Endothelial cell of umbilical vein (primary cell): ENCODE measurements at regions not wholly inside any gene's neighbourhood (a gene's known extent, or its start where the extent isn't known, plus 50 kb on each side); places are given as distances from the start of the nearest gene placed in this dataset.

Experiments used
- BruUV-seq: library from RNA; stranded (reverse); fragments of 400-500 nt; replicated peaks from 2 replicates; lab custom pipeline; 2021; lab: Mats Ljungman, UMichigan
- CTCF ChIA-PET: fragments of 300-600, 350-600 bp; sonication (Branson Sonifier 250); formaldehyde crosslinking; loops from one replicate; lab custom pipeline; 2021; ENCODE audit warnings: antibody characterized with exemption, inconsistent platforms; lab: Charles Lee
- POLR2A ChIA-PET: fragments of 300-600, 350-600 bp; sonication (Branson Sonifier 250); formaldehyde crosslinking; loops from one replicate; lab custom pipeline; 2021; ENCODE audit warnings: antibody characterized with exemption, inconsistent platforms; lab: Charles Lee
- DNase-seq: peaks from one replicate; pipeline ENCODE4 v3.0.0-alpha.2; 2011; ENCODE audit warnings: low read depth, low spot score
- FAIRE-seq: peaks from 2 replicates; lab custom pipeline; 2011; peaks lifted over from hg19 to GRCh38; lab: Jason Lieb, UNC
- H2AFZ ChIP-seq: 2 replicates; pipeline ENCODE4 v1.6.0; 2012; ENCODE audit warnings: low read depth, low read length, control low read depth, inconsistent platforms
- H3K27ac ChIP-seq: 2 replicates; pipeline ENCODE4 v1.5.1; 2011; ENCODE audit warnings: low read depth, mild to moderate bottlenecking, control low read depth, low read length, moderate library complexity; ENCODE audit not compliant: insufficient read depth
- H3K27me3 ChIP-seq, 2 experiments: 2 replicates each; pipeline versions ENCODE4 v1.6.0 to v1.6.1; 2011; ENCODE audit warnings: low read length in 2 of 2, mixed read lengths in 1 of 2; ENCODE audit not compliant: control insufficient read depth in 2 of 2, insufficient read depth in 2 of 2
- H3K36me3 ChIP-seq, 2 experiments: 2 replicates in 1 of 2; 3 replicates in 1 of 2; pipeline ENCODE4 v1.5.1; 2011; ENCODE audit warnings: low read length in 2 of 2, mild to moderate bottlenecking in 1 of 2, moderate library complexity in 1 of 2; ENCODE audit not compliant: control insufficient read depth in 2 of 2, insufficient read depth in 2 of 2; ENCODE audit errors: extremely low read depth in 1 of 2
- H3K4me1 ChIP-seq: 3 replicates; pipeline ENCODE4 v1.5.1; 2011; ENCODE audit warnings: mild to moderate bottlenecking, low read length; ENCODE audit not compliant: control insufficient read depth, insufficient read depth; ENCODE audit errors: extremely low read depth
- H3K4me2 ChIP-seq: 2 replicates; pipeline ENCODE4 v1.6.1; 2011; ENCODE audit warnings: low read length, control low read depth, mixed read lengths; ENCODE audit not compliant: insufficient read depth
- H3K4me3 ChIP-seq, 3 experiments: fragments of 200-600 bp in 1 of 3; sonication (generic), shearing (Covaris generic) in 1 of 3; replicated peaks in 1 of 3; 2 replicates each; pipeline ENCODE4 v1.5.1; 2011 to 2016; ENCODE audit warnings: control low read depth in 3 of 3, low read length in 3 of 3, mild to moderate bottlenecking in 2 of 3, inconsistent platforms in 1 of 3, low read depth in 1 of 3, moderate library complexity in 1 of 3; ENCODE audit not compliant: insufficient read depth in 1 of 3
- H3K79me2 ChIP-seq: 2 replicates; pipeline ENCODE4 v1.6.0; 2012; ENCODE audit warnings: low read length, inconsistent platforms; ENCODE audit not compliant: control insufficient read depth, insufficient read depth
- H3K9ac ChIP-seq: replicated peaks from 2 replicates; pipeline ENCODE3; 2011; ENCODE audit warnings: low read length, control low read depth; ENCODE audit not compliant: insufficient read depth; ENCODE audit errors: extremely low read depth
- H3K9me1 ChIP-seq: replicated peaks from 3 replicates; pipeline ENCODE4 v1.6.0; 2011; ENCODE audit warnings: mild to moderate bottlenecking, low read length; ENCODE audit not compliant: control insufficient read depth, insufficient read depth; ENCODE audit errors: extremely low read depth
- H3K9me3 ChIP-seq: replicated peaks from 2 replicates; pipeline ENCODE4 v1.5.1; 2012; ENCODE audit warnings: low read length, inconsistent platforms; ENCODE audit not compliant: control insufficient read depth, insufficient read depth
- H4K20me1 ChIP-seq: replicated peaks from 2 replicates; pipeline ENCODE3; 2011; ENCODE audit warnings: mild to moderate bottlenecking, low read length; ENCODE audit not compliant: control insufficient read depth, insufficient read depth; ENCODE audit errors: extremely low read depth
- CTCF ChIP-seq, 2 donors: IDR thresholded peaks; 1 replicate in 1 of 2; 2 replicates in 1 of 2; pipeline ENCODE4 v1.5.1; 2011; ENCODE audit warnings: low read length in 2 of 2, mild to moderate bottlenecking in 2 of 2, moderate library complexity in 2 of 2, control low read depth in 1 of 2, inconsistent platforms in 1 of 2, low read depth in 1 of 2; ENCODE audit not compliant: insufficient read depth in 1 of 2; ENCODE audit errors: extremely low read depth in 1 of 2
- EZH2 ChIP-seq: IDR thresholded peaks from 2 replicates; pipeline ENCODE4 v1.6.1; 2012; ENCODE audit warnings: borderline replicate concordance, low read depth, mild to moderate bottlenecking, moderate library complexity, low read length, inconsistent platforms; ENCODE audit not compliant: severe bottlenecking
- FOS ChIP-seq: IDR thresholded peaks from 2 replicates; pipeline ENCODE4 v1.6.1; 2011; ENCODE audit warnings: mild to moderate bottlenecking, low read length, moderate library complexity, borderline replicate concordance; ENCODE audit not compliant: insufficient read depth
- GATA2 ChIP-seq: IDR thresholded peaks from 2 replicates; pipeline ENCODE4 v1.7.0; 2011; ENCODE audit warnings: low read depth, mild to moderate bottlenecking, moderate library complexity, mixed read lengths, low read length; ENCODE audit not compliant: insufficient read length, insufficient read depth
- JUN ChIP-seq: IDR thresholded peaks from 2 replicates; pipeline ENCODE4 v1.6.1; 2011; ENCODE audit warnings: borderline replicate concordance, low read depth; ENCODE audit not compliant: insufficient read length, insufficient read depth
- MAX ChIP-seq: IDR thresholded peaks from 2 replicates; pipeline ENCODE4 v1.6.1; 2011; ENCODE audit not compliant: insufficient read depth, insufficient read length
- MYC ChIP-seq: IDR thresholded peaks from one replicate; pipeline ENCODE4 v1.6.1; 2011; ENCODE audit warnings: mild to moderate bottlenecking, low read depth, low read length
- POLR2A ChIP-seq: IDR thresholded peaks from 2 replicates; pipeline ENCODE4 v1.6.1; 2012; ENCODE audit warnings: low read depth, mild to moderate bottlenecking, control low read depth, low read length
- POLR2AphosphoS5 ChIP-seq: IDR thresholded peaks from 2 replicates; pipeline ENCODE4 v1.6.1; 2012; ENCODE audit warnings: low read depth, mild to moderate bottlenecking, control low read depth, low read length, moderate library complexity; ENCODE audit not compliant: insufficient read depth
- dilution Hi-C: fragments of 300-500 bp; cut with MboI; formaldehyde crosslinking; loops from one replicate; pipeline ENCODE4 v1.15.0; 2019; ENCODE audit warnings: low sequenced_read_pairs; ENCODE audit not compliant: extremely low pct_ligation_motif_present
- intact Hi-C: fragments of 100-400 bp; cut with micrococcal nuclease; formaldehyde crosslinking; loops from one replicate; pipeline ENCODE4 v1.10.0; 2022

GRCh38 chr13:85976242-85976641 lies 177.0 kb upstream of the SLITRK6 start:
- ChIA-PET CTCF (no interaction called here), POLR2A (no interaction called here)
- intact Hi-C loops (no loop called here), dilution Hi-C loops (no loop called here)
- DNase-seq (no peak), FAIRE-seq (no peak)
- no peaks in the 10 kb centered on the region for H3K79me2 ChIP-seq
- no peak overlapping the region for H3K9ac ChIP-seq
- no peak overlapping the region for H3K27ac ChIP-seq
- H3K9me3 ChIP-seq: no peaks in the 10 kb centered on the region
- no peak overlapping the region for H2AFZ ChIP-seq
- H3K27me3 ChIP-seq: no peaks in the 10 kb centered on the region
- no TSS peak for BruUV-seq
- H3K36me3 ChIP-seq: no peaks in the 10 kb centered on the region
- H3K9me1 ChIP-seq: no peaks in the 10 kb centered on the region
- H3K4me2 ChIP-seq: no peak overlapping the region
- no peak for TF ChIP-seq FOS
- no peak for TF ChIP-seq MYC
- no peak for TF ChIP-seq CTCF (IDR thresholded peaks at IDR 0.05; ENCODE audit: extremely low read depth in 1 of 2, insufficient read depth in 1 of 2, low read depth in 1 of 2, low read length in 2 of 2)
- TF ChIP-seq POLR2A: no peak
- TF ChIP-seq MAX: no peak
- no peak for TF ChIP-seq POLR2AphosphoS5
- TF ChIP-seq GATA2: no peak
- no peak for TF ChIP-seq JUN
- TF ChIP-seq EZH2: no peak
- no peak overlapping the region for H3K4me3 ChIP-seq
- H4K20me1 ChIP-seq: no peaks in the 10 kb centered on the region
- H3K4me1 ChIP-seq: peaks cover 2% of the 10 kb centered on the region
